ENCODE measurements at regions not wholly inside any gene's neighbourhood (a gene's known extent, or its start where the extent isn't known, plus 50 kb on each side); places are given as distances from the start of the nearest gene placed in this dataset.

- Histone ChIP-seq H3K4me3 (ENCODE audit: insufficient read depth, low read length, poor library complexity, severe bottlenecking) (no peak overlapping the region), H3K36me3 (ENCODE audit: low read length) (no peaks in the 10 kb centered on the region), H3K9me2 (replicated peaks; ENCODE audit: insufficient read depth, low read length) (no peaks in the 10 kb centered on the region), H3K79me2 (ENCODE audit: insufficient read depth, low read length) (no peaks in the 10 kb centered on the region), H2AFZ (ENCODE audit: low read depth, low read length, severe bottlenecking) (no peak overlapping the region), H3K4me2 (ENCODE audit: low read depth, low read length, poor library complexity, severe bottlenecking) (no peak overlapping the region), H3K27ac (ENCODE audit: low read depth, low read length) (no peak overlapping the region), H3K9ac (ENCODE audit: low read length) (no peak overlapping the region), H4K20me1 (ENCODE audit: low read depth, low read length) (no peaks in the 10 kb centered on the region), H3K9me3 (ENCODE audit: insufficient read depth, low read length) (no peaks in the 10 kb centered on the region), H3F3A (ENCODE audit: insufficient read depth) (no peaks in the 10 kb centered on the region), H3K27me3 (ENCODE audit: low read length) (no peaks in the 10 kb centered on the region)
- TF ChIP-seq EZH2phosphoT487 (conservative IDR thresholded peaks at IDR 0.05; ENCODE audit: low read length): no peak
- TF ChIP-seq, protein P1, sequence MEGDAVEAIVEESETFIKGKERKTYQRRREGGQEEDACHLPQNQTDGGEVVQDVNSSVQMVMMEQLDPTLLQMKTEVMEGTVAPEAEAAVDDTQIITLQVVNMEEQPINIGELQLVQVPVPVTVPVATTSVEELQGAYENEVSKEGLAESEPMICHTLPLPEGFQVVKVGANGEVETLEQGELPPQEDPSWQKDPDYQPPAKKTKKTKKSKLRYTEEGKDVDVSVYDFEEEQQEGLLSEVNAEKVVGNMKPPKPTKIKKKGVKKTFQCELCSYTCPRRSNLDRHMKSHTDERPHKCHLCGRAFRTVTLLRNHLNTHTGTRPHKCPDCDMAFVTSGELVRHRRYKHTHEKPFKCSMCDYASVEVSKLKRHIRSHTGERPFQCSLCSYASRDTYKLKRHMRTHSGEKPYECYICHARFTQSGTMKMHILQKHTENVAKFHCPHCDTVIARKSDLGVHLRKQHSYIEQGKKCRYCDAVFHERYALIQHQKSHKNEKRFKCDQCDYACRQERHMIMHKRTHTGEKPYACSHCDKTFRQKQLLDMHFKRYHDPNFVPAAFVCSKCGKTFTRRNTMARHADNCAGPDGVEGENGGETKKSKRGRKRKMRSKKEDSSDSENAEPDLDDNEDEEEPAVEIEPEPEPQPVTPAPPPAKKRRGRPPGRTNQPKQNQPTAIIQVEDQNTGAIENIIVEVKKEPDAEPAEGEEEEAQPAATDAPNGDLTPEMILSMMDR (IDR thresholded peaks at IDR 0.05; ENCODE audit: insufficient read depth, low read length, poor library complexity, severe bottlenecking): no peak
Measured at GRCh38 chr5:89213573-89213972, 330.6 kb upstream of the MEF2C start.

DNA sequence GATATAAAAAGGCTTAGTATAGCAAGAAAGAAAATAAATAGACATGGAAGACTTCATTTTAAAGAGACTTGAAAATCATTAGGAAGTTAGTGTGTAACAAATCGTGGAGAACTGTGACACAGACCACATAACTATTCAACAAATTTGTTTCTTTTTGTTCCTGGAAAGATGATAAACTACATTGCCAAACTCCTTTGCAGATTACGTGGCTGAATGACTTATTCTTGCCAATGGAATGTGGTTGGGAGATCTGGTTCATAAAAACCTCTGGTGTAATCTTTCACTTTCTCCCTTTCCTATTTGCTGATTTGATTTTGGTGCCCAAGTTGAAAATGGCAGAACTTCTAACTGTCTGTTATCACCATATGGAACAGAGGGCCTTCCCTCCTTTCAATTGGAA is 328.9 kb upstream of the MEF2C start:
- H4K20me1 ChIP-seq (ENCODE audit: low read depth, low read length): no peaks in the 10 kb centered on the region
- H3K36me3 ChIP-seq (ENCODE audit: low read length): no peaks in the 10 kb centered on the region
- no peak overlapping the region for H3K9ac ChIP-seq (ENCODE audit: low read length)
- H3K79me2 ChIP-seq (ENCODE audit: insufficient read depth, low read length): no peaks in the 10 kb centered on the region
- no peaks in the 10 kb centered on the region for H3K9me2 ChIP-seq (replicated peaks; ENCODE audit: insufficient read depth, low read length)
- H3K4me2 ChIP-seq (ENCODE audit: low read depth, low read length, poor library complexity, severe bottlenecking): no peak overlapping the region
- no peak overlapping the region for H3K4me3 ChIP-seq (ENCODE audit: insufficient read depth, low read length, poor library complexity, severe bottlenecking)
- H3K9me3 ChIP-seq (ENCODE audit: insufficient read depth, low read length): no peaks in the 10 kb centered on the region
- H3K27me3 ChIP-seq (ENCODE audit: low read length): no peaks in the 10 kb centered on the region
- TF ChIP-seq EZH2phosphoT487 (conservative IDR thresholded peaks at IDR 0.05; ENCODE audit: low read length): no peak
- TF ChIP-seq, protein P1 (IDR thresholded peaks at IDR 0.05; ENCODE audit: insufficient read depth, low read length, poor library complexity, severe bottlenecking): no peak
- H3F3A ChIP-seq (ENCODE audit: insufficient read depth): no peaks in the 10 kb centered on the region
- H2AFZ ChIP-seq (ENCODE audit: low read depth, low read length, severe bottlenecking): no peak overlapping the region
- H3K27ac ChIP-seq (ENCODE audit: low read depth, low read length): no peak overlapping the region

DNA sequence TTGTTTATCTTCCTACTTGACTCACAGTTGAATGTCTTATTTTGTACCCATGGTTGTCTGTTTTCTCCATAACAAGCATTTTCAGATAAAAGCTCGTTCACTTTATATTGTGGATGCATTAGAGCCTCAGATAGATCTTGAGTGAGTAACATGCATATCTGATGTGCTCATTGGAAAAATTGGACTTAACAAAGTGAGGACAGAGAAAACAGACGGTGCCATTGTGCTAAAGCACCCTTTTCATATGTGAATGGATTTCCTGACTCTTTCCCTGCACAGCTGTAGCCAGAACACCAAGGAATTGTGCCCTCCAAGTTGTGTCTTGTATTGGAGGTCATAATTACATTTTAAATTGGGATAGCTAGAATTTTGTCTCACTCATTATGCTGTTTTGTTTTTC is 325.8 kb upstream of the MEF2C start:
- Histone ChIP-seq H3K36me3 (ENCODE audit: low read length) (no peaks in the 10 kb centered on the region), H4K20me1 (ENCODE audit: low read depth, low read length) (no peaks in the 10 kb centered on the region), H3K79me2 (ENCODE audit: insufficient read depth, low read length) (no peaks in the 10 kb centered on the region), H3K27ac (ENCODE audit: low read depth, low read length) (no peak overlapping the region), H3K9me2 (replicated peaks; ENCODE audit: insufficient read depth, low read length) (no peaks in the 10 kb centered on the region), H3F3A (ENCODE audit: insufficient read depth) (no peaks in the 10 kb centered on the region), H3K9me3 (ENCODE audit: insufficient read depth, low read length) (no peaks in the 10 kb centered on the region), H2AFZ (ENCODE audit: low read depth, low read length, severe bottlenecking) (no peak overlapping the region), H3K27me3 (ENCODE audit: low read length) (no peaks in the 10 kb centered on the region), H3K4me2 (ENCODE audit: low read depth, low read length, poor library complexity, severe bottlenecking) (no peak overlapping the region), H3K4me3 (ENCODE audit: insufficient read depth, low read length, poor library complexity, severe bottlenecking) (no peak overlapping the region), H3K9ac (ENCODE audit: low read length) (no peak overlapping the region)
- TF ChIP-seq EZH2phosphoT487 (conservative IDR thresholded peaks at IDR 0.05; ENCODE audit: low read length): no peak
- TF ChIP-seq, protein P1 (IDR thresholded peaks at IDR 0.05; ENCODE audit: insufficient read depth, low read length, poor library complexity, severe bottlenecking): no peak

Measured in SU-DHL-6 (cell line).